Prostate gland (tissue), 2 donors: ENCODE measurements at regions not wholly inside any gene's neighbourhood (a gene's known extent, or its start where the extent isn't known, plus 50 kb on each side); places are given as distances from the start of the nearest gene placed in this dataset.

Source experiments
- POLR2A ChIP-seq: fragments of 450-650 bp; IDR thresholded peaks from one replicate; pipeline ENCODE4 v1.6.1; 2016; ENCODE audit warnings: antibody characterized with exemption, mild to moderate bottlenecking
- POLR2AphosphoS5 ChIP-seq: sonication (generic); formaldehyde crosslinking; IDR thresholded peaks from one replicate; pipeline ENCODE4 v1.6.1; 2017; ENCODE audit warnings: antibody characterized with exemption
- TF ChIP-seq, protein P1 (sequence below), 4 experiments: fragments of 200-600 bp in 2 of 4; fragments of 450-650 bp in 2 of 4; sonication (generic) in 2 of 4; IDR thresholded peaks; 1 replicate in 3 of 4; 2 replicates in 1 of 4; pipeline ENCODE4 v1.5.1; 2016 to 2019; ENCODE audit warnings: antibody characterized with exemption in 4 of 4, mild to moderate bottlenecking in 2 of 4, moderate library complexity in 2 of 4

DNA sequence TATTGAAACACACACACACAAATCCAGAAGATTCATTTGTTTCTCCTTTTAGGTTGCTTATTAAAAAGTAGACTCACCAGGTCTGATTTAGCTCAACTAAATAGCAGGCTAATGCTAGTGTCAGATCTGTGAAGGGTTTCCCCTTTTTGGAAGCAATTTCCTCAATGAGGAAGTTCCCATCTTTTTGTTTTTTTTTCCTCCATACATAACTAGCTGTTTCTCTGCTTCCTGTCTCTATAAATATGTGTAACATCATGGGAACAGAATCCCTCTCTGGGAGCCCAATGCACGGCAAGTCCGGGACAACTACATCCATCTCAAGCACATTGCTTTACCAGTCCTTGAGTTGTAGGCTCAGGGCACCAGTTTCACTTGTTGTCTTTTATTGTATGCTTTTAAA is 1421.1 kb downstream of the PLA2G4A start:
- TF ChIP-seq, protein P1, sequence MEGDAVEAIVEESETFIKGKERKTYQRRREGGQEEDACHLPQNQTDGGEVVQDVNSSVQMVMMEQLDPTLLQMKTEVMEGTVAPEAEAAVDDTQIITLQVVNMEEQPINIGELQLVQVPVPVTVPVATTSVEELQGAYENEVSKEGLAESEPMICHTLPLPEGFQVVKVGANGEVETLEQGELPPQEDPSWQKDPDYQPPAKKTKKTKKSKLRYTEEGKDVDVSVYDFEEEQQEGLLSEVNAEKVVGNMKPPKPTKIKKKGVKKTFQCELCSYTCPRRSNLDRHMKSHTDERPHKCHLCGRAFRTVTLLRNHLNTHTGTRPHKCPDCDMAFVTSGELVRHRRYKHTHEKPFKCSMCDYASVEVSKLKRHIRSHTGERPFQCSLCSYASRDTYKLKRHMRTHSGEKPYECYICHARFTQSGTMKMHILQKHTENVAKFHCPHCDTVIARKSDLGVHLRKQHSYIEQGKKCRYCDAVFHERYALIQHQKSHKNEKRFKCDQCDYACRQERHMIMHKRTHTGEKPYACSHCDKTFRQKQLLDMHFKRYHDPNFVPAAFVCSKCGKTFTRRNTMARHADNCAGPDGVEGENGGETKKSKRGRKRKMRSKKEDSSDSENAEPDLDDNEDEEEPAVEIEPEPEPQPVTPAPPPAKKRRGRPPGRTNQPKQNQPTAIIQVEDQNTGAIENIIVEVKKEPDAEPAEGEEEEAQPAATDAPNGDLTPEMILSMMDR (IDR thresholded peaks at IDR 0.05) = no peak
- TF ChIP-seq POLR2A (no peak), POLR2AphosphoS5 (no peak)
